GM10266 (cell line): ENCODE measurements at regions not wholly inside any gene's neighbourhood (a gene's known extent, or its start where the extent isn't known, plus 50 kb on each side); places are given as distances from the start of the nearest gene placed in this dataset.

Source experiments
- DNase-seq: peaks from one replicate; pipeline ENCODE4 v3.0.0; 2012; ENCODE audit errors: extremely low spot score
- CTCF ChIP-seq: IDR thresholded peaks from 2 replicates; pipeline ENCODE4 v1.5.1; 2012; ENCODE audit warnings: mild to moderate bottlenecking, low read depth; ENCODE audit not compliant: control insufficient read depth, insufficient read depth; ENCODE audit errors: missing control alignments

GRCh38 chrX:5388087-5388486 lies 840.6 kb downstream of the NLGN4X start:
- TF ChIP-seq CTCF, result no peak
- DNase-seq, result no peak

GRCh38 chrX:5380426-5380825 lies 848.2 kb downstream of the NLGN4X start:
- no peak for DNase-seq
- no peak for TF ChIP-seq CTCF

GRCh38 chrX:5341902-5342301 lies 886.8 kb downstream of the NLGN4X start:
- no peak for DNase-seq
- no peak for TF ChIP-seq CTCF

GRCh38 chrX:5337160-5337559 lies 891.5 kb downstream of the NLGN4X start:
- no peak for TF ChIP-seq CTCF
- no peak for DNase-seq

GRCh38 chrX:5324546-5324945 lies 904.1 kb downstream of the NLGN4X start:
- no peak for TF ChIP-seq CTCF

GRCh38 chrX:5314148-5314547 lies 914.5 kb downstream of the NLGN4X start:
- no peak for TF ChIP-seq CTCF
- no peak for DNase-seq

More at GRCh38 chrX:5324546-5324945, 904.1 kb downstream of the NLGN4X start:
- no peak for DNase-seq

- no peak for TF ChIP-seq CTCF
- DNase-seq, result no peak
Measured at GRCh38 chrX:5307416-5307815, 921.3 kb downstream of the NLGN4X start.
